ENCODE measurements at regions not wholly inside any gene's neighbourhood (a gene's known extent, or its start where the extent isn't known, plus 50 kb on each side); places are given as distances from the start of the nearest gene placed in this dataset.

DNA sequence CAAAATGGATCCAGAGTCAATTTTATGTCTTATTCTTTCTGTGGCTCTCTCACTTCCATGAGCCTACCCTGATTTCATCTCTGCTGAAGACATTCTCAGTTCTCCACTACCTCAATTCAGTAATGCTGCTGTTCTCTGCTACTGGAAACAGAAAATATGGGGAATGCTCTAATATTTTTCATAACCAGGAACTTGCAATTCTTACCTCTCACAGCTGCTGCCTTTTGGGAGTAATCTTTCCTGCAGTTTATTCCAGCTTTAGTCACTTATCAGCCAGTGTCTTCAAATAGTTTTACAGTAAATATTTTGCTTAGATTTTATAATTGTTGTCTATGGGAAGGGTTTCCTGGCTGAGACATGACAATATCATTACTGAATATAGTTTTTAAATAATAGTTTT lies 145.1 kb upstream of the UFM1 start:
- TF ChIP-seq POLR2A (IDR thresholded peaks at IDR 0.05) (no peak), POLR2AphosphoS5 (IDR thresholded peaks at IDR 0.05) (no peak)

Measured in spleen (tissue), 3 donors.